Neural crest cell (in vitro differentiated cells): ENCODE measurements at regions not wholly inside any gene's neighbourhood (a gene's known extent, or its start where the extent isn't known, plus 50 kb on each side); places are given as distances from the start of the nearest gene placed in this dataset.

Experiments
- DNase-seq: peaks from one replicate; pipeline ENCODE4 v3.0.0; 2021; ENCODE audit warnings: low read depth, mixed read lengths, low spot score
- H3K27ac Mint-ChIP-seq: one replicate; pipeline ENCODE4 v1.8.0; 2021; ENCODE audit warnings: mild to moderate bottlenecking, mixed read lengths; ENCODE audit not compliant: unreplicated experiment
- H3K27me3 Mint-ChIP-seq: 2 replicates; pipeline ENCODE4 v1.8.0; 2021; ENCODE audit warnings: low read depth, mild to moderate bottlenecking, mixed read lengths
- H3K36me3 Mint-ChIP-seq: 2 replicates; pipeline ENCODE4 v1.8.0; 2021; ENCODE audit warnings: low read depth, mild to moderate bottlenecking, mixed read lengths
- H3K4me1 Mint-ChIP-seq: 2 replicates; pipeline ENCODE4 v1.8.0; 2021; ENCODE audit warnings: mixed read lengths
- H3K4me3 Mint-ChIP-seq: one replicate; pipeline ENCODE4 v1.8.0; 2021; ENCODE audit warnings: mild to moderate bottlenecking, mixed read lengths
- H3K9me3 Mint-ChIP-seq: 2 replicates; pipeline ENCODE4 v1.8.0; 2021; ENCODE audit warnings: mixed read lengths
- CTCF ChIP-seq: fragments of 200-600 bp; sonication (generic); conservative IDR thresholded peaks from 2 replicates; pipeline ENCODE4 v1.5.0; 2021; ENCODE audit warnings: antibody characterized with exemption, mild to moderate bottlenecking

GRCh38 chr12:92628476-92628875 lies 74.3 kb upstream of the PLEKHG7 start:
- H3K36me3 Mint-ChIP-seq: no peaks in the 10 kb centered on the region
- H3K4me3 Mint-ChIP-seq: no peak overlapping the region
- H3K9me3 Mint-ChIP-seq: no peaks in the 10 kb centered on the region
- H3K27ac Mint-ChIP-seq: no peak overlapping the region
- TF ChIP-seq CTCF: no peak
- no peak for DNase-seq
- peaks cover 12% of the 10 kb centered on the region for H3K4me1 Mint-ChIP-seq
- H3K27me3 Mint-ChIP-seq: no peaks in the 10 kb centered on the region

- H3K9me3 Mint-ChIP-seq: no peaks in the 10 kb centered on the region
- TF ChIP-seq CTCF: no peak
- H3K4me1 Mint-ChIP-seq: peaks cover 12% of the 10 kb centered on the region
- no peaks in the 10 kb centered on the region for H3K27me3 Mint-ChIP-seq
- H3K4me3 Mint-ChIP-seq: no peak overlapping the region
- H3K27ac Mint-ChIP-seq: no peak overlapping the region
- no peak for DNase-seq
- H3K36me3 Mint-ChIP-seq: no peaks in the 10 kb centered on the region
These were observed 75.3 kb upstream of the PLEKHG7 start for GRCh38 chr12:92627511-92627910.

DNA sequence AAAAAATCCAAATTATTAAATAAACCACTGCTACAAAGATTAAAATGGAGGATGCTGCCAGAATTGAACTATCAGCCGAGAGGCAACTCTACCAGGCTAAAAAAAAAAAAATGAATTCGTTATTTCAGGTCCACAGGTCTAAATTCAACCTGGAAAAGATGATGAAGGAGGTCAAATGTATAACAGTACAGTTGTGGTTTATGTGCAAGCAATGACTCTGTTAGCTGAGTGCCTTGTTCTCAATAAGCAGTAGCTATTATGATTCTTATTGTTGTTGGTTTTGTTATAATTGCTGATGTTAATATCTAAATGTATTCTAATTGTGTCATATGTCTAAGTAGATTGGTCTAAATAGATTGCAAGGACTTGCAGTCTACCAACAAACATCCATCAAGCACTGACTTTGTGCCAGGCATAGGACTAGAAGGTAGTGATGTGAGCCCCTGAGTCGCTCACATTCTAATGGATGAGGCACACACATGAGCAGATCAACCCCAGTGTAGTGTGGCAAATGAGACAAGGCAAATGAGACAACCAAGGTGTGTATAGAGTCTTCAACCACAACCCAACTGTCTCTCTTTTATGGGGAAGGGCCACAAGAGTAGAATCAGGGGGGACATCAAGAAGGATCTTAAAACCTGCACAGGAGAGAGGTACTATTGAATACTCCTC lies 77.0 kb upstream of the PLEKHG7 start:
- H3K27me3 Mint-ChIP-seq: no peaks in the 10 kb centered on the region
- no peak for TF ChIP-seq CTCF
- H3K36me3 Mint-ChIP-seq: peaks cover 4% of the 10 kb centered on the region
- peaks cover 4% of the 10 kb centered on the region for H3K9me3 Mint-ChIP-seq
- peaks cover 12% of the 10 kb centered on the region for H3K4me1 Mint-ChIP-seq
- no peak overlapping the region for H3K27ac Mint-ChIP-seq
- H3K4me3 Mint-ChIP-seq: no peak overlapping the region
- DNase-seq: no peak

DNA sequence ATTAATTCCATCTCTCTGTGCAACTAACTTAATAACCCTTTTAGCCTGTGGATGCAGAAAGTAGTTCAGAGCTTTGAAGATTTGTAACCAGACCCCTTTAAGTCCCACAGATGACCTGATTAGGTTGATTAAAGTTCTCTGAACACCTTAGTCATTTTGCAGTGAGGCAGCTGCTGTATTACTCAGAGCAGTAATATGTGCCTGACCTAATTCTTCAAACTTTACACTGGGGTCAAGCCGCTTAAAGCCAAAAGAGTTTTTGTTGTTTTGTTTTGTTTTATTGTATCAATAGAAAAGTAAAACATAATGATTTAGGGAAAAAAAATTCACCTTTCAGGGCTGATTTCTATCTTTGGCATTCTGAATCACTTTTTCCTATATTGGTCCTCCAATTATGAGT lies 78.6 kb upstream of the PLEKHG7 start:
- Mint-ChIP-seq H3K4me3 (no peak overlapping the region), H3K27ac (no peak overlapping the region), H3K36me3 (peaks cover 4% of the 10 kb centered on the region), H3K4me1 (peaks cover 2% of the 10 kb centered on the region), H3K27me3 (no peaks in the 10 kb centered on the region), H3K9me3 (peaks cover 4% of the 10 kb centered on the region)
- no peak for DNase-seq
- no peak for TF ChIP-seq CTCF

GRCh38 chr12:92623386-92623785 lies 79.4 kb upstream of the PLEKHG7 start:
- H3K9me3 Mint-ChIP-seq: peaks cover 4% of the 10 kb centered on the region
- peaks cover 4% of the 10 kb centered on the region for H3K36me3 Mint-ChIP-seq
- H3K27ac Mint-ChIP-seq: no peak overlapping the region
- no peaks in the 10 kb centered on the region for H3K4me1 Mint-ChIP-seq
- H3K27me3 Mint-ChIP-seq: no peaks in the 10 kb centered on the region
- no peak for TF ChIP-seq CTCF
- no peak overlapping the region for H3K4me3 Mint-ChIP-seq
- DNase-seq: no peak
